HCT116 (cell line): ENCODE measurements at regions not wholly inside any gene's neighbourhood (a gene's known extent, or its start where the extent isn't known, plus 50 kb on each side); places are given as distances from the start of the nearest gene placed in this dataset.

Experiments
- ATAC-seq: fragments of 200-7000 bp; cut with Tn5 transposase; 2 replicates; pipeline ENCODE4 v1.9.1; 2020; ENCODE audit warnings: mild to moderate bottlenecking, moderate library complexity
- BruUV-seq: library from RNA; stranded (reverse); fragments of 400-500 nt; replicated peaks from 2 replicates; lab custom pipeline; 2021; lab: Mats Ljungman, UMichigan
- CTCF ChIA-PET: fragments of 300-600 bp; sonication (Branson Sonifier 250); formaldehyde crosslinking; loops from one replicate; lab custom pipeline; 2021; ENCODE audit warnings: antibody characterized with exemption; lab: Charles Lee
- POLR2A ChIA-PET: fragments of 300-600, 350-600 bp; sonication (Branson Sonifier 250); formaldehyde crosslinking; loops from one replicate; lab custom pipeline; 2021; ENCODE audit warnings: antibody characterized with exemption; lab: Charles Lee
- RAD21 ChIA-PET, 2 experiments: fragments of 300-600 bp; sonication (Branson Sonifier 250); formaldehyde crosslinking; loops; one replicate each; lab custom pipeline; 2023; ENCODE audit warnings: low total read pairs in 2 of 2; ENCODE audit not compliant: uncharacterized antibody in 2 of 2, unreplicated experiment in 2 of 2, low non-redundant PET in 1 of 2; lab: Charles Lee
- DNase-seq: peaks from one replicate; pipeline ENCODE4 v3.0.0-alpha.2; 2010; ENCODE audit warnings: low read depth, low spot score
- H2AFZ ChIP-seq: fragments of 200-600 bp; shearing (Covaris generic), sonication (generic); 2 replicates; pipeline ENCODE4 v1.6.1; 2017; ENCODE audit warnings: low read depth, mixed run types, mixed read lengths, antibody characterized with exemption, low read length; ENCODE audit not compliant: poor library complexity, severe bottlenecking
- H3K27ac ChIP-seq: 2 replicates; pipeline ENCODE4 v1.5.1; 2012; ENCODE audit warnings: low read depth, low read length
- H3K27me3 ChIP-seq: fragments of 200-600 bp; sonication (generic); 2 replicates; pipeline ENCODE4 v1.6.1; 2016; ENCODE audit warnings: mixed run types, low read length, mixed read lengths; ENCODE audit not compliant: insufficient read depth
- H3K36me3 ChIP-seq, 2 experiments: fragments of 200-500 bp in 1 of 2; fragments of 200-600 bp in 1 of 2; sonication (Bioruptor generic) in 1 of 2; sonication (generic) in 1 of 2; 2 replicates each; pipeline versions ENCODE4 v1.5.1 to v1.6.1; 2014 to 2016; ENCODE audit warnings: low read length in 2 of 2, inconsistent platforms in 1 of 2, mixed read lengths in 1 of 2, mixed run types in 1 of 2; ENCODE audit not compliant: insufficient read depth in 2 of 2, control insufficient read depth in 1 of 2
- H3K4me1 ChIP-seq, 2 experiments: fragments of 200-600 bp in 1 of 2; sonication (generic) in 1 of 2; 2 replicates each; pipeline versions ENCODE4 v1.5.1 to v1.6.1; 2012 to 2017; ENCODE audit warnings: low read length in 2 of 2, inconsistent platforms in 1 of 2, mild to moderate bottlenecking in 1 of 2, mixed read lengths in 1 of 2, mixed run types in 1 of 2, moderate library complexity in 1 of 2; ENCODE audit not compliant: insufficient read depth in 2 of 2, control insufficient read depth in 1 of 2
- H3K4me2 ChIP-seq: fragments of 200-600 bp; sonication (generic); 2 replicates; pipeline ENCODE4 v1.6.1; 2017; ENCODE audit warnings: mixed run types, low read length, mixed read lengths
- H3K4me3 ChIP-seq, 2 experiments: fragments of 200-600 bp in 1 of 2; sonication (generic) in 1 of 2; replicated peaks in 1 of 2; 2 replicates each; pipeline ENCODE4 v1.5.1; 2011 to 2016; ENCODE audit warnings: low read length in 2 of 2, control low read depth in 1 of 2, low read depth in 1 of 2, mild to moderate bottlenecking in 1 of 2, mixed read lengths in 1 of 2, mixed run types in 1 of 2
- H3K79me2 ChIP-seq: fragments of 200-600 bp; sonication (generic); 2 replicates; pipeline ENCODE4 v1.6.1; 2017; ENCODE audit warnings: mild to moderate bottlenecking, mixed run types, low read length, moderate library complexity, mixed read lengths; ENCODE audit not compliant: insufficient read depth
- H3K9ac ChIP-seq: fragments of 200-600 bp; sonication (generic); 2 replicates; pipeline ENCODE4 v1.6.1; 2016; ENCODE audit warnings: low read length, mixed read lengths
- H3K9me2 ChIP-seq: fragments of 200-600 bp; sonication (generic), shearing (Covaris generic); 2 replicates; pipeline ENCODE4 v1.6.1; 2017; ENCODE audit warnings: mixed run types, mild to moderate bottlenecking, moderate library complexity; ENCODE audit not compliant: insufficient read depth
- H3K9me3 ChIP-seq, 2 experiments: fragments of 200-500 bp in 1 of 2; fragments of 200-600 bp in 1 of 2; sonication (Bioruptor generic) in 1 of 2; sonication (generic) in 1 of 2; 2 replicates each; pipeline ENCODE4 v1.6.1; 2014 to 2017; ENCODE audit warnings: low read length in 2 of 2, mixed read lengths in 2 of 2, inconsistent platforms in 1 of 2, low read depth in 1 of 2, mild to moderate bottlenecking in 1 of 2, mixed run types in 1 of 2, moderate library complexity in 1 of 2; ENCODE audit not compliant: control insufficient read depth in 1 of 2, insufficient read depth in 1 of 2
- H4K20me1 ChIP-seq: fragments of 200-600 bp; sonication (generic), shearing (Covaris generic); 2 replicates; pipeline ENCODE4 v1.6.1; 2017; ENCODE audit warnings: mixed run types, mild to moderate bottlenecking, moderate library complexity; ENCODE audit not compliant: insufficient read depth
- ATF3 ChIP-seq: IDR thresholded peaks from 2 replicates; pipeline ENCODE4 v1.6.1; 2012
- CBX3 ChIP-seq: IDR thresholded peaks from 2 replicates; pipeline ENCODE4 v1.6.1; 2012; ENCODE audit warnings: low read depth
- CEBPB ChIP-seq: IDR thresholded peaks from 2 replicates; pipeline ENCODE4 v1.6.1; 2012; ENCODE audit warnings: low read depth
- CTCF ChIP-seq, 3 experiments: fragments of 200-600 bp in 1 of 3; sonication (generic) in 1 of 3; IDR thresholded peaks in 2 of 3; conservative IDR thresholded peaks in 1 of 3; 2 replicates each; pipeline ENCODE4 v1.5.1; 2012 to 2017; ENCODE audit warnings: low read depth in 2 of 3, low read length in 2 of 3, antibody characterized with exemption in 1 of 3, borderline replicate concordance in 1 of 3, control low read depth in 1 of 3, mild to moderate bottlenecking in 1 of 3, mixed read lengths in 1 of 3, mixed run types in 1 of 3, moderate library complexity in 1 of 3; ENCODE audit not compliant: insufficient read depth in 1 of 3
- EGR1 ChIP-seq: IDR thresholded peaks from 2 replicates; pipeline ENCODE4 v1.6.1; 2012; ENCODE audit warnings: low read depth
- ELF1 ChIP-seq: IDR thresholded peaks from 2 replicates; pipeline ENCODE4 v1.6.1; 2012; ENCODE audit warnings: low read depth, borderline replicate concordance
- EZH2 ChIP-seq: fragments of 200-600 bp; sonication (generic); IDR thresholded peaks from 2 replicates; pipeline ENCODE4 v1.6.1; 2017; ENCODE audit warnings: antibody characterized with exemption, mixed run types
- EZH2phosphoT487 ChIP-seq: fragments of 200-600 bp; IDR thresholded peaks from 2 replicates; pipeline ENCODE4 v1.6.1; 2018; ENCODE audit warnings: antibody characterized with exemption, borderline replicate concordance
- FOSL1 ChIP-seq: IDR thresholded peaks from 2 replicates; pipeline ENCODE4 v1.6.1; 2012; ENCODE audit warnings: low read depth
- JUND ChIP-seq: IDR thresholded peaks from 2 replicates; pipeline ENCODE4 v1.6.1; 2012
- MAX ChIP-seq: IDR thresholded peaks from 2 replicates; pipeline ENCODE4 v1.6.1; 2012
- POLR2A ChIP-seq: IDR thresholded peaks from 2 replicates; pipeline ENCODE4 v1.7.0; 2011; ENCODE audit warnings: borderline replicate concordance; ENCODE audit not compliant: insufficient read depth, insufficient read length; ENCODE audit errors: extremely low read depth
- POLR2AphosphoS5 ChIP-seq: IDR thresholded peaks from 2 replicates; pipeline ENCODE4 v1.6.1; 2011; ENCODE audit warnings: mild to moderate bottlenecking, low read depth, low read length, moderate library complexity
- RAD21 ChIP-seq: IDR thresholded peaks from 2 replicates; pipeline ENCODE4 v1.6.1; 2012; ENCODE audit warnings: low read depth, mild to moderate bottlenecking
- SIN3A ChIP-seq: IDR thresholded peaks from 2 replicates; pipeline ENCODE4 v1.6.1; 2012; ENCODE audit warnings: low read depth
- SP1 ChIP-seq: IDR thresholded peaks from 2 replicates; pipeline ENCODE4 v1.6.1; 2012; ENCODE audit warnings: low read depth
- SRF ChIP-seq: IDR thresholded peaks from 2 replicates; pipeline ENCODE4 v1.6.1; 2012; ENCODE audit warnings: low read depth
- TCF7L2 ChIP-seq: IDR thresholded peaks from 2 replicates; pipeline ENCODE4 v1.7.0; 2011; ENCODE audit warnings: borderline replicate concordance, inconsistent platforms; ENCODE audit not compliant: insufficient read depth, insufficient read length; ENCODE audit errors: extremely low read depth
- YY1 ChIP-seq: IDR thresholded peaks from 2 replicates; pipeline ENCODE4 v1.6.1; 2011; ENCODE audit warnings: low read length, low read depth, moderate library complexity, mild to moderate bottlenecking; ENCODE audit not compliant: insufficient replicate concordance; ENCODE audit errors: extremely low read depth
- ZFX ChIP-seq: fragments of 450-650 bp; IDR thresholded peaks from 2 replicates; pipeline ENCODE4 v1.6.1; 2017
- ZNF274 ChIP-seq: fragments of 200-500 bp; sonication (Bioruptor generic); IDR thresholded peaks from 2 replicates; pipeline ENCODE4 v1.6.1; 2014; ENCODE audit warnings: mild to moderate bottlenecking, low read depth, low read length, inconsistent platforms
- intact Hi-C: fragments of 100-400 bp; cut with micrococcal nuclease; formaldehyde crosslinking; loops from 2 replicates; pipeline ENCODE4 v1.10.0; 2022
- TF ChIP-seq, protein P1 (sequence below): IDR thresholded peaks from 2 replicates; pipeline ENCODE4 v1.6.1; 2011; ENCODE audit warnings: mild to moderate bottlenecking, low read length, moderate library complexity; ENCODE audit not compliant: insufficient replicate concordance; ENCODE audit errors: extremely low read depth

GRCh38 chr6:27161946-27162603 is 85.4 kb upstream of the PRSS16 start:
- Histone ChIP-seq H3K9me3 (no peaks in the 10 kb centered on the region), H3K4me3 (no peak overlapping the region), H3K4me1 (peaks cover 0 to 20% of the 10 kb centered on the region in 2 experiments; a peak in 3 of 4 replicates), H3K9ac (peak overlapping the region; percentile 13; the same call in 1 of the 2 replicates), H3K9me2 (no peaks in the 10 kb centered on the region), H4K20me1 (no peaks in the 10 kb centered on the region), H3K4me2 (peak overlapping the region; percentile 41), H3K27me3 (no peaks in the 10 kb centered on the region), H2AFZ (peak overlapping the region; percentile 72), H3K36me3 (no peaks in the 10 kb centered on the region), H3K79me2 (no peaks in the 10 kb centered on the region), H3K27ac (peak overlapping the region; percentile 7; the same call in 1 of the 2 replicates)
- CTCF ChIA-PET, result interaction anchor here (0.7 to 1.5 kb wide), 7 partner anchors 12 to 731 kb away, joined by 3 to 4 read pairs (median 3); a partner anchor contains a TSS
- BruUV-seq, result no TSS peak
- intact Hi-C loops, result loop anchor here (5.0 kb wide), 3 partner anchors 430 to 590 kb away; no protein-coding TSS in a partner anchor
- RAD21 ChIA-PET, result interaction anchor here in 1 of 2 experiments (0.7 kb wide), 1 partner anchor 498 kb away, joined by 3 read pairs; no protein-coding TSS in a partner anchor
- peak; percentile 39 for ATAC-seq
- POLR2A ChIA-PET, result interaction anchor here (0.9 to 1.4 kb wide), 2 partner anchors 15 to 648 kb away, joined by 4 to 5 read pairs; a partner anchor contains a TSS
- DNase-seq, result peak; percentile 62
- TF ChIP-seq CBX3 (peak; percentile 24; the same call in 1 of the 2 replicates), ELF1 (no peak), EZH2phosphoT487 (no peak), POLR2AphosphoS5 (no peak), EGR1 (no peak), RAD21 (peak; percentile 81), ZFX (no peak), MAX (0 out of 2 replicates have a peak, but pooled peaks have one; percentile 19), YY1 (no peak), SIN3A (no peak), CEBPB (peak; percentile 69), CTCF (IDR thresholded peaks at IDR 0.05 in 2 of 3, conservative IDR thresholded peaks at IDR 0.05 in 1 of 3; ENCODE audit: borderline replicate concordance in 1 of 3, insufficient read depth in 1 of 3, low read depth in 2 of 3, low read length in 2 of 3) (peak; percentile 40 to 88 (median 77); a peak in 5 of 6 replicates), SRF (no peak), POLR2A (no peak), ATF3 (peak; percentile 94), EZH2 (no peak), FOSL1 (no peak), TCF7L2 (no peak), SP1 (no peak), ZNF274 (no peak), JUND (no peak)
- TF ChIP-seq, protein P1, sequence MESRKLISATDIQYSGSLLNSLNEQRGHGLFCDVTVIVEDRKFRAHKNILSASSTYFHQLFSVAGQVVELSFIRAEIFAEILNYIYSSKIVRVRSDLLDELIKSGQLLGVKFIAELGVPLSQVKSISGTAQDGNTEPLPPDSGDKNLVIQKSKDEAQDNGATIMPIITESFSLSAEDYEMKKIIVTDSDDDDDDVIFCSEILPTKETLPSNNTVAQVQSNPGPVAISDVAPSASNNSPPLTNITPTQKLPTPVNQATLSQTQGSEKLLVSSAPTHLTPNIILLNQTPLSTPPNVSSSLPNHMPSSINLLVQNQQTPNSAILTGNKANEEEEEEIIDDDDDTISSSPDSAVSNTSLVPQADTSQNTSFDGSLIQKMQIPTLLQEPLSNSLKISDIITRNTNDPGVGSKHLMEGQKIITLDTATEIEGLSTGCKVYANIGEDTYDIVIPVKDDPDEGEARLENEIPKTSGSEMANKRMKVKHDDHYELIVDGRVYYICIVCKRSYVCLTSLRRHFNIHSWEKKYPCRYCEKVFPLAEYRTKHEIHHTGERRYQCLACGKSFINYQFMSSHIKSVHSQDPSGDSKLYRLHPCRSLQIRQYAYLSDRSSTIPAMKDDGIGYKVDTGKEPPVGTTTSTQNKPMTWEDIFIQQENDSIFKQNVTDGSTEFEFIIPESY, result no peak
